Karpas-422 (cell line): ENCODE measurements at regions not wholly inside any gene's neighbourhood (a gene's known extent, or its start where the extent isn't known, plus 50 kb on each side); places are given as distances from the start of the nearest gene placed in this dataset.

Experiments used
- DNase-seq: peaks from one replicate; pipeline ENCODE4 v3.0.0-alpha.2; 2015
- H2AFZ ChIP-seq: fragments of 200-600 bp; sonication (generic); 2 replicates; pipeline ENCODE4 v1.6.1; 2014; ENCODE audit warnings: antibody characterized with exemption, low read length, mixed read lengths
- H3K27ac ChIP-seq: fragments of 200-600 bp; sonication (generic); 2 replicates; pipeline ENCODE4 v1.5.1; 2014; ENCODE audit warnings: mild to moderate bottlenecking, low read length, moderate library complexity
- H3K27me3 ChIP-seq: fragments of 200-600 bp; sonication (generic); 2 replicates; pipeline ENCODE4 v1.6.1; 2014; ENCODE audit warnings: low read length, mixed read lengths
- H3K36me3 ChIP-seq: fragments of 200-600 bp; sonication (generic); 2 replicates; pipeline ENCODE4 v1.6.1; 2014; ENCODE audit warnings: low read length, mixed read lengths; ENCODE audit not compliant: insufficient read depth
- H3K4me1 ChIP-seq: fragments of 200-600 bp; sonication (generic); 2 replicates; pipeline ENCODE4 v1.6.1; 2014; ENCODE audit warnings: mild to moderate bottlenecking, low read length, mixed read lengths
- H3K4me2 ChIP-seq: fragments of 200-600 bp; sonication (generic); 2 replicates; pipeline ENCODE4 v1.6.1; 2014; ENCODE audit warnings: low read length, low read depth, mild to moderate bottlenecking; ENCODE audit not compliant: poor library complexity, severe bottlenecking
- H3K4me3 ChIP-seq: fragments of 200-600 bp; sonication (generic); 2 replicates; pipeline ENCODE4 v1.5.1; 2014; ENCODE audit warnings: mild to moderate bottlenecking, antibody characterized with exemption, low read length, mixed read lengths
- H3K79me2 ChIP-seq: fragments of 200-600 bp; sonication (generic); 2 replicates; pipeline ENCODE4 v1.6.1; 2014; ENCODE audit warnings: mild to moderate bottlenecking, low read length, mixed read lengths
- H3K9ac ChIP-seq: fragments of 200-600 bp; sonication (generic); 2 replicates; pipeline ENCODE4 v1.6.0; 2014; ENCODE audit warnings: low read length
- H3K9me2 ChIP-seq: fragments of 200-600 bp; sonication (generic), shearing (Covaris generic); replicated peaks from 2 replicates; pipeline ENCODE4 v1.6.0; 2014; ENCODE audit warnings: mild to moderate bottlenecking, low read length, moderate library complexity; ENCODE audit not compliant: insufficient read depth
- H3K9me3 ChIP-seq: fragments of 300-700, 200-600 bp; sonication (generic); 2 replicates; pipeline ENCODE4 v1.6.1; 2014; ENCODE audit warnings: low read length, mixed read lengths
- H4K20me1 ChIP-seq: fragments of 200-600 bp; sonication (generic); 2 replicates; pipeline ENCODE4 v1.6.1; 2014; ENCODE audit warnings: mild to moderate bottlenecking, antibody characterized with exemption, low read length, low read depth; ENCODE audit not compliant: insufficient read depth

DNA sequence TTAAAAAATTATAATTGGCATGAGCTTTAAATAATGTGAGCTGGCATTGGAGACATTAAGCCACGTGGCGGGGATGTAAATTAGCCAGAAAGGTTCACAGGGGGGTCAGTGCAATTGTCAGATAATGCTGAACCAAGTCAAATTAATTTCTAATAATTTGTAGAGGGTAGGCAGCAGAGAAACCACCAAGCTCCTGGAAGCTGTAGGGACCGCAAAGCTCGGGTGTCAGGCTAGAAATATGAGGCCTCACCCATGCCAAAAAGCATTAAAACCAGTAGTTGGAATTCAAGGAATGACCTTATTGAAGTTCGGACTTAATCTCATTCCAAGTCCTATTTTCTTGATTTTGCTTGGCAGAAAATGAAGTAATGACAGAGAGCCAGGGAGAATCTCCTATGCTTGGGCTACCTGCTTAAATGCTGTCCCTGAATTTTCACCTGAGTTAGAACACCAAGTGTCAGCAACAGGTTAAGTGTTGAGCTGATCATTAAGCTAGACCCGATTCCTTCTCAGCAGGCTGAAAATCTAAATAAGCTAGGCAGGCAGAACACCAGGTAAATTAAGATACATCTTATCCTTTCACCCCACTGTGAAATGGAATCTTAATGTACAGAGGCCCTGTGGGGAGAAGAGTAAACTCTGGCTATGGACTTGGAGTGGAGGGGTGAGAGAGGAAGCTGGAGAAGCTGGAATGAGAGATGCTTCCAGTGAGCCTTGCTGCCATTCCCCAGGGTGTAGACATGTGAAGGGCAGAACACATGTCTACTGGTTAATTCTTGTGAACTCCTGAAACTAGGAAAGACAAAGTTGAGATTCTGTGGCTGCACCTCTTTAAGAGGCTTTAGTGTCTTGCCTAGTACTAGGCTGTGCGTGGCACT lies 520.0 kb downstream of the SLC4A3 start:
- H3K9me3 ChIP-seq = no peaks in the 10 kb centered on the region
- H3K79me2 ChIP-seq = no peaks in the 10 kb centered on the region
- no peaks in the 10 kb centered on the region for H3K27me3 ChIP-seq
- H3K9ac ChIP-seq = no peak overlapping the region
- H3K4me2 ChIP-seq = no peak overlapping the region
- no peak overlapping the region for H3K27ac ChIP-seq
- no peak overlapping the region for H2AFZ ChIP-seq
- no peaks in the 10 kb centered on the region for H3K4me1 ChIP-seq
- DNase-seq = no peak
- H3K4me3 ChIP-seq = no peak overlapping the region
- H3K9me2 ChIP-seq = no peaks in the 10 kb centered on the region
- no peaks in the 10 kb centered on the region for H4K20me1 ChIP-seq
- no peaks in the 10 kb centered on the region for H3K36me3 ChIP-seq

DNA sequence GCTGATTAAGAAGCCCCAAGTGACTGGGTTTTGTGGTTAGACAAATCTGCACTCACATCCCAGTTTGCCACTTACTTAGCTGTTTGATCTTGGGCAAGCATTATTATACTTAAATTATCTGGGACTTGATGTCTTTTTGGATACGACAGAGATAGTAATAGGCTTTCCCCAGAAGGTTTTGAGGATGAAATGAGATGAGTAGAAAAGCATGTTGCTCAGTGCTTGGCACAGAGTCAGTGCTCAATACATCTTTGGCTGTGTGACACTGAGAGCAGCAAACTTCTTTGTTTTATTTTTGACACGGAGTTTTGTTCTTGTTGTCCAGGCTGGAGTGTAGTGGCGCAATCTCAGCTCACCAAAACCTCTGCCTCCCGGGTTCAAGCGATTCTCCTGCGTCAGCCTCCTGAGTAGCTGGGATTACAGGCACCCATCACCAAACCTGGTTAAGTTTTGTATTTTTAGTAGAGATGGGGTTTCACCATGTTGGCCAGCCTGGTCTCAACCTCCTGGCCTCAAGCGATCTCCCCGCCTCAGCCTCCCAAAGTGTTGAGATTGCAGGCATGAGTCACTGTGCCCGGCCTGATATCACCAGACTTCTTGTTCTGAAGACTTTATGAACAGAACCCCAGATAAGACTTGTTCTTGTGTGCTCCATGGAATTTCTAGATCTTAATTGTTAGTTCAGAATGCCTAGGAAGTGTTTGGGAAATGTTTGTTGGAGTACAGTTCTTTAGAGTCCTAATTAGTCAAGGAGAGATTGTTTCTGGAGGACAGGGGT lies 521.2 kb downstream of the SLC4A3 start:
- no peaks in the 10 kb centered on the region for H3K9me3 ChIP-seq
- H4K20me1 ChIP-seq = no peaks in the 10 kb centered on the region
- H2AFZ ChIP-seq = no peak overlapping the region
- H3K9ac ChIP-seq = no peak overlapping the region
- no peak overlapping the region for H3K4me2 ChIP-seq
- H3K9me2 ChIP-seq = no peaks in the 10 kb centered on the region
- no peaks in the 10 kb centered on the region for H3K4me1 ChIP-seq
- no peaks in the 10 kb centered on the region for H3K27me3 ChIP-seq
- H3K27ac ChIP-seq = no peak overlapping the region
- H3K4me3 ChIP-seq = no peak overlapping the region
- DNase-seq = no peak
- no peaks in the 10 kb centered on the region for H3K36me3 ChIP-seq
- H3K79me2 ChIP-seq = no peaks in the 10 kb centered on the region

DNA sequence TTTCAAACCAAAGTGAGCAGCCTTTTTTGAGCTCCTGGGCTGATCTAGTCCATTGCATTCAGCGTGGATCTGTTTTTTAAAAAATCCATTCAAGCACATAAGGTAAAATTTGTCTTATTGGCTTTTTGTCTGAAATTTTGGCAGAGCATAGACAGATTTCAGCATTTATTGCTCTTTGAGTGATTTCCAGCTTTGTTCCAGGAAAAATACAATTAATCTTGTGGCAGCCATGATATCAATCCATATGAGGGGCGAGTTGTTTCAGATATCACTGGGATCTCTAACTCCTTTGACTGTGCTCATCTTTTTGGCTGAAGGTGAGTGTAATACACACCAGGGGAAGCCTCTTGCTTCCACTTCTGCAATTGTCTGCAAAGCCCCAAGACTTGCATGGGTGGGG lies 523.9 kb downstream of the SLC4A3 start:
- no peak for DNase-seq
- Histone ChIP-seq H3K79me2 (no peaks in the 10 kb centered on the region), H3K4me2 (no peak overlapping the region), H3K36me3 (no peaks in the 10 kb centered on the region), H3K9me2 (no peaks in the 10 kb centered on the region), H3K27me3 (no peaks in the 10 kb centered on the region), H4K20me1 (no peaks in the 10 kb centered on the region), H3K4me3 (no peak overlapping the region), H2AFZ (no peak overlapping the region), H3K27ac (no peak overlapping the region), H3K9ac (no peak overlapping the region), H3K4me1 (no peaks in the 10 kb centered on the region), H3K9me3 (no peaks in the 10 kb centered on the region)

DNA sequence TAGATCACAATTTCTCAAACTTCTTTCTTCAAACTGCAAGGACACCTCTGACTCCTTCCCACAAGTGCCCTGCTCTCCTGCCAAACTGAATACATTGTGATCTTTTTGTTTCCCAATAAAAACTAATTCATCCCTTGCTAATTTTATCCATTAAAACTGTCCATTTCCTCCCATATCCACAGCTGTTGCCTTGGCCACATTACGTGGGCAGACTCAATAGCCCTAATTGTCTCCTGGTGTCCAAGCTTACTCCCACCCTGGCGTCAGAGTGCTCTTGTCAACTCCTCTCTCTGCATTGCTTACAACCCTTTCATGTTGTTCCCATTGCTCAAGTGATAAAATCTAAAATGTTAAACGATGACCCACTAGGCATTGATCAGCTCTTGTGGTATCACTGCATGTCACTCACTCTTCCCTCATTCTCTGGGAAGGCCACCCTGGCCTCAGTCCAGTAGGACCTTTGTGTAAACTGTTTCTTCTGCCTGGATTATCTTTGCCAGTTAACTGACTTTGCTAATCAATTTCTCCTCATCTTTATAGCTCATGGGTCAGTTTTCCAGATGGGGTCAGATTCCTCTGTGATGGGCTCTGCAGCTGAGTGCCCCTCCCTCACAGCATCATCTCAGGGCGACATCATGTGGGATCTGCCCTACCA lies 525.0 kb downstream of the SLC4A3 start:
- Histone ChIP-seq H3K4me1 (no peaks in the 10 kb centered on the region; the same call in 1 of the 2 replicates), H2AFZ (no peak overlapping the region), H4K20me1 (no peaks in the 10 kb centered on the region), H3K36me3 (no peaks in the 10 kb centered on the region), H3K27me3 (no peaks in the 10 kb centered on the region), H3K4me2 (no peak overlapping the region), H3K9me3 (no peaks in the 10 kb centered on the region), H3K9ac (no peak overlapping the region), H3K9me2 (no peaks in the 10 kb centered on the region), H3K27ac (no peak overlapping the region), H3K79me2 (no peaks in the 10 kb centered on the region), H3K4me3 (no peak overlapping the region)
- DNase-seq = no peak

DNA sequence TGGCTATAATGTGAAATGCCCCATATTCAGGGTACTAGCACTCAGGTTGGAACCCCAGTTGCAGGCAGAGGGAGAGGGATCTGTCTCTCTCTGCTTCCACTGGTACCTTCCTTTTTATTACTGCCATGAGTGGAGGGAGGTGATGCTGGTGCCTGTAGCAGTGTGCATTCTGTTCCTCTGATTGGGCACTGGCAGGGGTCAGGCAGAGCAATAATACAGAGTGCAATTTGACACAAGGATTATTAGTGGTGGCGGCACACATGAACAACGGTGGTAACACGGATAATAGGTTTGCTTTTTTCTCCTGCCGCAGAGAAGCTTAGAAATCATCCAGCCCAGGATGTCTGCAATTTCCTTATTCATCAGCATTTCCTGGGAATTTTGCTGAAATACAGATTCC lies 525.7 kb downstream of the SLC4A3 start:
- Histone ChIP-seq H3K9me2 (no peaks in the 10 kb centered on the region), H3K4me2 (no peak overlapping the region), H2AFZ (no peak overlapping the region), H4K20me1 (no peaks in the 10 kb centered on the region), H3K9me3 (no peaks in the 10 kb centered on the region), H3K4me1 (peaks cover 4% of the 10 kb centered on the region), H3K4me3 (no peak overlapping the region), H3K36me3 (no peaks in the 10 kb centered on the region), H3K79me2 (no peaks in the 10 kb centered on the region), H3K27ac (no peak overlapping the region), H3K27me3 (no peaks in the 10 kb centered on the region), H3K9ac (no peak overlapping the region)
- DNase-seq = no peak

DNA sequence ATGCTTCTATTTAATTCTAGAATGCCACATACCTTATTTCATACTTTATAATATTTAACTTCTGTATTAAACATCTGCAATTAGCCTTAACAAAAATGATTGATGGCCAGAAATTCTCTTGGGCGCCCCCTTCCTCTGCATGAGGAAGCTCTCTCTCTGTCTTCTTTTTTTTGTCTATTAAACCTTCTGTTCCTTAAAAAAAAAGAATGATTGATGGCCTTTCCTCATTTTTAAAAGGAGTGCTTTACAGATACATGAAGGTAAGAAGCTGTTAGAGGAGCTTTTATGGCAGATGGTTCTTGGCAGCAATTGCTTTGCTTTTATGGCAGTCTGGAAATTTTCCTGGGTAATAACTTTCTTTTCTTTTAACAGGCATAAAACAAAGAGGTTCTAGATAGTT lies 526.9 kb downstream of the SLC4A3 start:
- no peaks in the 10 kb centered on the region for H3K9me2 ChIP-seq

DNA sequence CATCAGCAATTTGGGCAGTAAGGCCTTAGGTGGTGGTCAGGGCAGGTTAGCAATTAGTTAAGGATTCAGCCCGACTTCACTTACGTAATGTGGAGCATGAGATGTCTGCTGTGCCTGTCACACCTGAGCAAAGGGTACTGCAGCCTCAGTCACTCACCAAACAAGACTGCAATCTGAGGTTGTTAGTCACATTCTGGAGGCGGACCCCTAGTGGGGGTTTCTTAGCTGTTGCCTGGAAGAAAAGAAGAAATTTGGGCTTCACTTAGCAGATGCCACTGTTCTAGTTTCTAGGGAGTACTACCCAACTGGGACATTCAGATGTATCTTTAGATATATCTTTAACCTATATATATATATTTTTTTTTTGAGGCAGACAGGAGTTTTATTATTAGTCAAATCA lies 529.9 kb downstream of the SLC4A3 start:
- H3K9ac ChIP-seq = no peak overlapping the region
- H4K20me1 ChIP-seq = no peaks in the 10 kb centered on the region
- no peak overlapping the region for H3K4me3 ChIP-seq
- no peaks in the 10 kb centered on the region for H3K79me2 ChIP-seq
- no peaks in the 10 kb centered on the region for H3K9me2 ChIP-seq
- H3K4me2 ChIP-seq = no peak overlapping the region
- no peak for DNase-seq
- no peaks in the 10 kb centered on the region for H3K9me3 ChIP-seq
- no peak overlapping the region for H2AFZ ChIP-seq
- H3K27ac ChIP-seq = no peak overlapping the region
- peaks cover 10% of the 10 kb centered on the region for H3K4me1 ChIP-seq
- no peaks in the 10 kb centered on the region for H3K27me3 ChIP-seq
- 0 out of 2 replicates have a peak, but pooled peaks cover 3% of the 10 kb centered on the region for H3K36me3 ChIP-seq

More for the DNA sequence above, 526.9 kb downstream of the SLC4A3 start:
- DNase-seq = no peak
- Histone ChIP-seq H3K79me2 (no peaks in the 10 kb centered on the region), H3K36me3 (no peaks in the 10 kb centered on the region), H3K4me1 (peaks cover 10% of the 10 kb centered on the region), H4K20me1 (no peaks in the 10 kb centered on the region), H3K27me3 (no peaks in the 10 kb centered on the region), H3K27ac (no peak overlapping the region), H3K9me3 (no peaks in the 10 kb centered on the region), H3K9ac (no peak overlapping the region), H2AFZ (no peak overlapping the region), H3K4me3 (no peak overlapping the region), H3K4me2 (no peak overlapping the region)

DNA sequence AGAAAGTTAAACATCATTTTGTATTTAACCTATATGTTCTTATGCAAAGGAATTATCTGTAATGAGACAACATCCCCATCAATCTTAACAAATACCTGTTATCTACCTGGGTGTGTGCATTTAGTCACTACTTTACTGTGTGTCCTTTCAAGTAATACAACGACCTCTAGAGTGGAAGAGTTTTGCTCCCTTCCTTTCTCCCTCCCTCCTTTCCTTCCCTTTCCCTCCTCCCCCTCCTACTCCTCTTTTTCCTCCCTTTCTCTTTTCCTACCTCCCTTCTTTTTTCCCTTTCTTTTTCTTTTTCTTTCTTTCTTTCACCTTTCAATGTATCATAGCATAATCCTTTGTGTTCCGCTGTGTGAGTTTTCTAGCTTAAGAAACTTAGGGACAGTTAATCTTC lies 532.3 kb downstream of the SLC4A3 start:
- Histone ChIP-seq H3K36me3 (0 out of 2 replicates have a peak, but pooled peaks cover 3% of the 10 kb centered on the region), H4K20me1 (no peaks in the 10 kb centered on the region), H3K9ac (no peak overlapping the region), H3K4me1 (peaks cover 10% of the 10 kb centered on the region), H3K27ac (no peak overlapping the region), H3K4me3 (no peak overlapping the region), H3K9me3 (no peaks in the 10 kb centered on the region), H2AFZ (no peak overlapping the region), H3K4me2 (no peak overlapping the region), H3K79me2 (no peaks in the 10 kb centered on the region), H3K27me3 (no peaks in the 10 kb centered on the region), H3K9me2 (no peaks in the 10 kb centered on the region)
- no peak for DNase-seq
